IMR-90 (cell line): ENCODE measurements at regions not wholly inside any gene's neighbourhood (a gene's known extent, or its start where the extent isn't known, plus 50 kb on each side); places are given as distances from the start of the nearest gene placed in this dataset.

ENCODE experiments used
- ATAC-seq: fragments of 200-7000 bp; cut with Tn5 transposase; 2 replicates; pipeline ENCODE4 v1.9.1; 2020; ENCODE audit warnings: low read depth, mild to moderate bottlenecking, moderate library complexity
- BruUV-seq: library from RNA; stranded (reverse); fragments of 400-500 nt; replicated peaks from 2 replicates; lab custom pipeline; 2021; lab: Mats Ljungman, UMichigan
- CTCF ChIA-PET: fragments of 300-600 bp; formaldehyde crosslinking; extraction: SDS; loops from one replicate; lab custom pipeline; 2021; ENCODE audit warnings: antibody characterized with exemption; lab: Yijun Ruan, JAX
- POLR2A ChIA-PET: fragments of 300-600 bp; sonication (Branson Sonifier 250); formaldehyde crosslinking; loops from one replicate; lab custom pipeline; 2022; ENCODE audit warnings: antibody characterized with exemption; ENCODE audit not compliant: unreplicated experiment; lab: Charles Lee
- DNase-seq: peaks from one replicate; pipeline ENCODE4 v3.0.0; 2013
- H2AFZ ChIP-seq: replicated peaks from 2 replicates; pipeline ENCODE3; 2013; ENCODE audit warnings: low read length, mild to moderate bottlenecking; ENCODE audit not compliant: poor library complexity
- H2AK5ac ChIP-seq: 2 replicates; pipeline ENCODE4 v1.6.1; 2013; ENCODE audit warnings: low read depth, low read length, inconsistent platforms
- H2AK9ac ChIP-seq: replicated peaks from 2 replicates; pipeline ENCODE3; 2013; ENCODE audit warnings: mild to moderate bottlenecking, low read depth, low read length, moderate library complexity; ENCODE audit not compliant: poor library complexity
- H2BK120ac ChIP-seq: 2 replicates; pipeline ENCODE4 v1.6.1; 2013; ENCODE audit warnings: low read depth, low read length, inconsistent platforms
- H2BK15ac ChIP-seq: 3 replicates; pipeline ENCODE4 v1.6.1; 2013; ENCODE audit warnings: low read depth, low read length, inconsistent platforms
- H2BK20ac ChIP-seq: 2 replicates; pipeline ENCODE4 v1.6.1; 2013; ENCODE audit warnings: low read depth, mild to moderate bottlenecking, inconsistent platforms, low read length, moderate library complexity
- H2BK5ac ChIP-seq: 2 replicates; pipeline ENCODE4 v1.6.1; 2013; ENCODE audit warnings: mild to moderate bottlenecking, low read depth, low read length, inconsistent platforms; ENCODE audit not compliant: poor library complexity, severe bottlenecking
- H3K14ac ChIP-seq: replicated peaks from 2 replicates; pipeline ENCODE4 v1.6.1; 2013; ENCODE audit warnings: low read depth, low read length, inconsistent platforms
- H3K18ac ChIP-seq: 2 replicates; pipeline ENCODE4 v1.6.1; 2013; ENCODE audit warnings: low read depth, low read length, control low read depth
- H3K23ac ChIP-seq: 2 replicates; pipeline ENCODE4 v1.6.1; 2013; ENCODE audit warnings: low read depth, low read length, inconsistent platforms
- H3K27ac ChIP-seq: 2 replicates; pipeline ENCODE4 v1.5.1; 2013; ENCODE audit warnings: mild to moderate bottlenecking, control low read depth, low read length; ENCODE audit not compliant: insufficient read depth
- H3K27me3 ChIP-seq: 2 replicates; pipeline ENCODE4 v1.6.1; 2013; ENCODE audit warnings: low read length; ENCODE audit not compliant: control insufficient read depth, insufficient read depth
- H3K36me3 ChIP-seq: 2 replicates; pipeline ENCODE4 v1.6.1; 2013; ENCODE audit warnings: low read length, mixed read lengths; ENCODE audit not compliant: control insufficient read depth, insufficient read depth
- H3K4ac ChIP-seq: 2 replicates; pipeline ENCODE4 v1.6.1; 2013; ENCODE audit warnings: low read depth, low read length, inconsistent platforms
- H3K4me1 ChIP-seq: 2 replicates; pipeline ENCODE4 v1.6.1; 2013; ENCODE audit warnings: low read length, mixed read lengths; ENCODE audit not compliant: control insufficient read depth, insufficient read depth
- H3K4me2 ChIP-seq: 2 replicates; pipeline ENCODE4 v1.6.1; 2013; ENCODE audit warnings: low read depth, mild to moderate bottlenecking, control low read depth, low read length, moderate library complexity
- H3K4me3 ChIP-seq: 2 replicates; pipeline ENCODE4 v1.5.1; 2013; ENCODE audit warnings: low read depth, mild to moderate bottlenecking, control low read depth, low read length, moderate library complexity; ENCODE audit not compliant: insufficient read depth
- H3K56ac ChIP-seq: 2 replicates; pipeline ENCODE4 v1.6.1; 2013; ENCODE audit warnings: low read length, inconsistent platforms; ENCODE audit not compliant: insufficient read depth; ENCODE audit errors: extremely low read depth
- H3K79me1 ChIP-seq, 2 experiments: 2 replicates each; pipeline ENCODE4 v1.6.1; 2013; ENCODE audit warnings: low read length in 2 of 2, inconsistent platforms in 1 of 2, low read depth in 1 of 2
- H3K9ac ChIP-seq: 2 replicates; pipeline ENCODE4 v1.6.1; 2013; ENCODE audit warnings: low read depth, low read length, control low read depth
- H3K9me1 ChIP-seq: 2 replicates; pipeline ENCODE4 v1.6.1; 2013; ENCODE audit warnings: low read length, inconsistent platforms; ENCODE audit not compliant: insufficient read depth
- H3K9me3 ChIP-seq: 2 replicates; pipeline ENCODE4 v1.6.1; 2013; ENCODE audit warnings: low read length; ENCODE audit not compliant: control insufficient read depth, insufficient read depth
- H4K20me1 ChIP-seq: 2 replicates; pipeline ENCODE4 v1.6.1; 2013; ENCODE audit warnings: low read length, inconsistent platforms; ENCODE audit not compliant: insufficient read depth
- H4K5ac ChIP-seq: 2 replicates; pipeline ENCODE4 v1.6.1; 2013; ENCODE audit warnings: mild to moderate bottlenecking, low read depth, low read length, control low read depth
- H4K8ac ChIP-seq, 2 experiments: 2 replicates each; pipeline ENCODE4 v1.6.1; 2013; ENCODE audit warnings: low read depth in 2 of 2, low read length in 2 of 2, control low read depth in 1 of 2, inconsistent platforms in 1 of 2
- H4K91ac ChIP-seq: 2 replicates; pipeline ENCODE4 v1.6.1; 2013; ENCODE audit warnings: low read depth, low read length, inconsistent platforms; ENCODE audit not compliant: insufficient read depth
- CEBPB ChIP-seq: IDR thresholded peaks from 2 replicates; pipeline ENCODE4 v1.6.1; 2012; ENCODE audit warnings: low read depth, low read length, improper control_type of control experiment
- CHD1 ChIP-seq: IDR thresholded peaks from 2 replicates; pipeline ENCODE4 v1.6.1; 2012; ENCODE audit warnings: low read depth, low read length, improper control_type of control experiment
- MAZ ChIP-seq: IDR thresholded peaks from 2 replicates; pipeline ENCODE4 v1.6.1; 2012; ENCODE audit warnings: low read depth, mild to moderate bottlenecking, low read length, improper control_type of control experiment, moderate library complexity, borderline replicate concordance
- NFE2L2 ChIP-seq: fragments of 150-350 bp; IDR thresholded peaks from 2 replicates; pipeline ENCODE4 v1.6.1; 2016; ENCODE audit warnings: low read depth, mild to moderate bottlenecking, low read length
- RCOR1 ChIP-seq: IDR thresholded peaks from 2 replicates; pipeline ENCODE4 v1.6.1; 2012; ENCODE audit warnings: mild to moderate bottlenecking, low read length, improper control_type of control experiment; ENCODE audit not compliant: insufficient replicate concordance
- RFX5 ChIP-seq: IDR thresholded peaks from 2 replicates; pipeline ENCODE4 v1.8.0; 2012; ENCODE audit warnings: low read depth, mild to moderate bottlenecking, low read length, moderate library complexity
- USF2 ChIP-seq: fragments of 150-350 bp; IDR thresholded peaks from 2 replicates; pipeline ENCODE4 v1.6.1; 2017; ENCODE audit warnings: mild to moderate bottlenecking, antibody characterized with exemption, low read length, low read depth
- WGBS, 2 experiments: methylation state at CpG; one replicate each; pipeline versions ENCODE4 v1.1.5 to v1.1.7; 2013; ENCODE audit warnings: missing lambda C conversion rate in 2 of 2; ENCODE audit not compliant: insufficient read length in 1 of 2; ENCODE audit errors: extremely low coverage in 2 of 2; 5-methylcytosine and 5-hydroxymethylcytosine counted together
- dilution Hi-C: fragments of 300-500 bp; cut with HindIII; formaldehyde crosslinking; loops from one replicate; pipeline ENCODE4 v1.14.3; 2018; ENCODE audit warnings: low sequenced_read_pairs; ENCODE audit not compliant: unreplicated experiment
- in situ Hi-C: fragments of 300-500 bp; cut with MboI; formaldehyde crosslinking; loops from 3 replicates; pipeline ENCODE4 v1.14.3; 2019; ENCODE audit warnings: low sequenced_read_pairs, inconsistent platforms, mixed read lengths
- intact Hi-C: fragments of 100-400 bp; cut with micrococcal nuclease; formaldehyde crosslinking; loops from 2 replicates; pipeline ENCODE4 v1.10.0; 2022
- TF ChIP-seq, protein P1 (sequence below): conservative IDR thresholded peaks from 2 replicates; pipeline ENCODE4 v1.5.1; 2012; ENCODE audit warnings: mild to moderate bottlenecking, low read depth, low read length, improper control_type of control experiment
- TF ChIP-seq, protein P2 (sequence below): fragments of 150-350 bp; IDR thresholded peaks from 2 replicates; pipeline ENCODE4 v1.6.1; 2016; ENCODE audit warnings: low read depth, mild to moderate bottlenecking, low read length, moderate library complexity, borderline replicate concordance

DNA sequence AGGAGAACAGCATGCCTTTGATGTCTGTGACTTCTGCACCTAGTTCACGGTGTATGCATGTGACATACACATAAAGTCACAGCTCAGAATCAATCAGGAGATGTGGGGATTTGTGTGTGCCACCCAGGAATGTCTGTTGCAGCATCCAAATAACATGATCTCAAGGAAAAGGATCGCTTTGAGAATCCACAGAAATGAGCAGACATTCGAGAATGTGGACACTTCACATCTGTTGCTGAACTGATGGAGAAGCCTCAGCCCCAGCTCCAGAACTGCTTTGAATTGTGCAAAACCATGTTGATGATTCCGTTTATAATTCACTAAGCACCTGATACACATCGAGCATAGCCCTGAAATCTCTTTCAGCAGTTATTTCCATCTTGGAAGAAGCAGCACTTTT lies 208.6 kb downstream of the CMPK2 start:
- Histone ChIP-seq H3K79me1 (no peaks in the 10 kb centered on the region), H2BK120ac (no peak overlapping the region), H3K27me3 (no peaks in the 10 kb centered on the region), H2AFZ (no peak overlapping the region), H3K56ac (no peak overlapping the region), H3K27ac (no peak overlapping the region), H3K23ac (no peak overlapping the region; the same call in 1 of the 2 replicates), H3K36me3 (no peaks in the 10 kb centered on the region), H3K4me2 (no peak overlapping the region), H3K9ac (no peak overlapping the region), H3K4me3 (no peak overlapping the region), H2AK5ac (no peak overlapping the region), H4K5ac (no peak overlapping the region), H4K91ac (no peak overlapping the region), H3K9me1 (no peaks in the 10 kb centered on the region; the same call in 1 of the 2 replicates), H3K18ac (no peak overlapping the region), H4K8ac (no peak overlapping the region), H3K4me1 (no peaks in the 10 kb centered on the region; the same call in 1 of the 2 replicates), H3K14ac (no peak overlapping the region), H2BK5ac (no peak overlapping the region), H3K4ac (no peak overlapping the region), H2BK20ac (no peak overlapping the region), H2BK15ac (no peak overlapping the region), H4K20me1 (no peaks in the 10 kb centered on the region), H3K9me3 (no peaks in the 10 kb centered on the region), H2AK9ac (no peak overlapping the region)
- BruUV-seq = no TSS peak
- no peak for TF ChIP-seq RFX5
- no peak for TF ChIP-seq USF2
- no peak for TF ChIP-seq MAZ
- TF ChIP-seq, protein P1, sequence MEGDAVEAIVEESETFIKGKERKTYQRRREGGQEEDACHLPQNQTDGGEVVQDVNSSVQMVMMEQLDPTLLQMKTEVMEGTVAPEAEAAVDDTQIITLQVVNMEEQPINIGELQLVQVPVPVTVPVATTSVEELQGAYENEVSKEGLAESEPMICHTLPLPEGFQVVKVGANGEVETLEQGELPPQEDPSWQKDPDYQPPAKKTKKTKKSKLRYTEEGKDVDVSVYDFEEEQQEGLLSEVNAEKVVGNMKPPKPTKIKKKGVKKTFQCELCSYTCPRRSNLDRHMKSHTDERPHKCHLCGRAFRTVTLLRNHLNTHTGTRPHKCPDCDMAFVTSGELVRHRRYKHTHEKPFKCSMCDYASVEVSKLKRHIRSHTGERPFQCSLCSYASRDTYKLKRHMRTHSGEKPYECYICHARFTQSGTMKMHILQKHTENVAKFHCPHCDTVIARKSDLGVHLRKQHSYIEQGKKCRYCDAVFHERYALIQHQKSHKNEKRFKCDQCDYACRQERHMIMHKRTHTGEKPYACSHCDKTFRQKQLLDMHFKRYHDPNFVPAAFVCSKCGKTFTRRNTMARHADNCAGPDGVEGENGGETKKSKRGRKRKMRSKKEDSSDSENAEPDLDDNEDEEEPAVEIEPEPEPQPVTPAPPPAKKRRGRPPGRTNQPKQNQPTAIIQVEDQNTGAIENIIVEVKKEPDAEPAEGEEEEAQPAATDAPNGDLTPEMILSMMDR = no peak
- TF ChIP-seq, protein P2, sequence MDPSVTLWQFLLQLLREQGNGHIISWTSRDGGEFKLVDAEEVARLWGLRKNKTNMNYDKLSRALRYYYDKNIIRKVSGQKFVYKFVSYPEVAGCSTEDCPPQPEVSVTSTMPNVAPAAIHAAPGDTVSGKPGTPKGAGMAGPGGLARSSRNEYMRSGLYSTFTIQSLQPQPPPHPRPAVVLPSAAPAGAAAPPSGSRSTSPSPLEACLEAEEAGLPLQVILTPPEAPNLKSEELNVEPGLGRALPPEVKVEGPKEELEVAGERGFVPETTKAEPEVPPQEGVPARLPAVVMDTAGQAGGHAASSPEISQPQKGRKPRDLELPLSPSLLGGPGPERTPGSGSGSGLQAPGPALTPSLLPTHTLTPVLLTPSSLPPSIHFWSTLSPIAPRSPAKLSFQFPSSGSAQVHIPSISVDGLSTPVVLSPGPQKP = no peak
- no peak for TF ChIP-seq CHD1
- no peak for TF ChIP-seq RCOR1
- no peak for TF ChIP-seq CEBPB
- TF ChIP-seq NFE2L2 = no peak
- DNase-seq (no peak), ATAC-seq (no peak)
- in situ Hi-C loops = no loop called here
- dilution Hi-C loops = no loop called here
- ChIA-PET CTCF (no interaction called here), POLR2A (no interaction called here)
- intact Hi-C loops = no loop called here
- 48% methylated on average over 3 of the region's 5 CpGs; no CpG with 5 or more reads in 1 of the 2 experiments for WGBS, 2 experiments
